ENCODE measurements at regions not wholly inside any gene's neighbourhood (a gene's known extent, or its start where the extent isn't known, plus 50 kb on each side); places are given as distances from the start of the nearest gene placed in this dataset.
"Not testable (repeated sequence)": the region's sequence is repeated elsewhere in the genome, so short reads cannot be mapped to it uniquely, and the experiment has no call there.

GRCh38 chr6:56802584-56802983 lies 152.3 kb upstream of the BEND6 start:
- DNase-seq, result peak; percentile 87 to 91

- DNase-seq, result no peak
Observed at GRCh38 chr6:56799989-56800388, 154.9 kb upstream of the BEND6 start.

DNA sequence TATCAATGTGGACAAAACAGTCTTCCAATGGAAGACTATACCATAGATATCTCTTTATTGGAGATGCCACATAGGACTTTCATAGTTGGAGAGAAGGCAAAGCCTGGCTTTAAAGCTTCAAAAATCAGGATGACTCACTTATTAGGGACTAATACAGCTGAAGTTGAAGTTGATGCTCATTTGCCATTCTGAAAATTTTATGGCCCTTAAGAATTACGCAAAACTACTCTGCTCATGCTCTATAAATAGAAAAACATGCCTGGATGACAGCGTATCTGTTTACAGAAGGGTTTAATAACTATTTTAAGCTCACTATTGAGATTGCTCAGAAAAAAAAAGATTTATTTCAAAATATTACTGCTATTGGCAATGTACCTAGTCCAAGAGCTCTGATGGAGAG lies 155.5 kb upstream of the DST start:
- no peak for DNase-seq

- no peak for DNase-seq
Observed at GRCh38 chr6:56796196-56796532, 153.5 kb upstream of the DST start.

DNA sequence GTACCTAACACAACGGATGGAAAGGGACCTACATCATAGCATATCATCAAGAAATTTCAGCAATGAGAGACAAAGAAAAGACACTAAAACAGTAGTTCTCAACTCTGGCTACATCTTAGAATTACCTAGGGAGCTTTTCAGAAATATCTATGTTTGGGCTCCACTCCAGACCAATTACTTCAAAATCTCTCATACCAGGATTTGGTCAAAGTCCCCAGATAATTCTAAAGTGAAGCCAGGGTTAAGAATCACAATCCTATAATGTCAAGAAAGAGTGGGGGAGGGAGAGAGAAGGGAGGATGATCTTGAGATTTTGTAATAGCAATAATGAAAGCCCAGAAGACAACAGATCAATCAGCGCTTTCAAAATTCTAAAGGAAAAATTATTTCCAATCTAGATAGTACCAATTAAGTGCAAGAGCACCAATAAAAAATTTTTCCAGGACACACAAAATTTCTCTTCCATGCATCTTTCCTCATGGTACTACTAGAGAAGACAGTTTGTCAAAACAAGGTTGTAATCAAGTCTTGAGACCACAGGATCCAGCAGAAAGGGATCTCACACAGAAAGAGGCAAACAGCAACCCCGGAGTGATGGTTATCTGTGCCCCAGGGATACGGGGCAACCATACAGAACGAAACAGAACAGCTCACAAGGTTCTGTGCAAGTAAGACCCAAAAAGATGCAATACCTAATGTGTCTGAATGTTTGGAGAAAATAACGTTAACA lies 152.9 kb upstream of the DST start:
- DNase-seq, result no peak

GRCh38 chr6:56794421-56794820 lies 151.7 kb upstream of the DST start:
- DNase-seq, result no peak

DNA sequence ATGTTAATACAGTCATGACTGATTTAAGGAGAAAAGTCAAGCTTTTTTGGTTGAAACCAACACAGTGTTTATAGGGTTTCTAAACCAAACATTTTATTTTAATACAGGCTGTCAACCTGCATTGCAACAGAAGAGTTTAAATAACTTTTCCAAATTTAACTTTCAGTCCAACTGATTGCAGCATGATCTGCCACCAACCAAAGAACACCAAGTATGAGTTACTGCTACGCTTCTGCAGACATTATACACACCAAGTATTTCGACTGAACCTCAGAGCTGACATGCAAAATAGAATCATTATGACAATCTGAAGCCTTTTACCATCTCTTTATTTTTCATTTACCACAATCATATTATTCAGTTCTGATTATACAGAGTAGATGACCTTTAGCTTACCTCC lies 151.2 kb upstream of the DST start:
- no peak for DNase-seq

DNA sequence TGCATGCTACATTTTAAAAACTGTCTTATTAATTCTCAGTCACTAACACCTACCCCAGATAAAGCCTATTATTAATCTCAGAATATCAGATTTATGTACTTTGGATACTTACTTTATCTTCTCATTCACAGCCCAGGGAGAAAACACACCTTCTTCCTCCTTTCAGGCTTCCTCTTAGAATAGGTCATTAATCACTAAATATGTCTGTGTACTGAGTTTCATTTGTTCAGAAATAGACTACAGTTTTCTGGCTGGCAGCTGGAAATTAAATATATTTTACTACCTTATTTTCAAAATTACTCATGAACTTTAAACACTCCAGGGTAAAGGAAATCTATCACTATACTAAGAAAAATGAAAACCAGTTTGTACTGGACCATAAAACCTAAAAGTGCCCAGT lies 147.7 kb upstream of the DST start:
- DNase-seq, result no peak

DNA sequence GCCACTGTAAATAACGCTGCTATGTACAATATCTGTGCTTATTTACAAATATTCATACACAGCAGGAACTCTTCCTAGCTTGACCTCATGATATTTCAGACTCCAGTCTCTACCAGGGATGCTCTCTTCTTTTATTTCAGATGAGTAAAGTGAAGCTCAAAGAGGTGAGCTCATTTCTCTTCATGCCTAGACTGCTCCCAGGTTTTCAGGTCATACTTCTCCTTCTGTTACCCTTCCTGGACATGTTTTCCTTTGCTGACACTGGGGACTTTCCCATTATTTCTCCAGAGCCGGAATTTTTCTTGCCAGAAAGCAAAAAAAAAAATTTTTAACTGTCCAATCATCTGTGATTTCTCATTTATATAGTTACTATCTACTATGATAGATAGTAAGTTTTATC lies 147.2 kb upstream of the DST start:
- no peak for DNase-seq

DNA sequence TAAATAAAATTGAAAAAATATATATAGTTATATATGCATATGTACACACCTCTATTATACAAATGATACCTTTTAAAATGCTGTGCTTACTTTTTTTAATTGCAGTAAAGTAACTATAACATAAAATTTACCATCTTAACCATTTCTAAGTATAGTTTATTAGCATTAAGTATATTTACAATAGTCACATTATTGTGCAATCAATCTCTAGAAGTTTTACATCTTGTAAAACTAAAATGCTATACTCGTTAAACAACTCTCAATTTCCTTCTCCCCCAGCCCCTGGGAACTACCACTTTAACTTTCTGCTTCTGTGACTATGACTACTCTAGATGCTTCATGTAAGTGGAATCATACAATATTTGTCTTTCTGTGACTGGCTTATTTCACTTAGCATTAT lies 146.7 kb upstream of the DST start:
- no peak for DNase-seq

DNA sequence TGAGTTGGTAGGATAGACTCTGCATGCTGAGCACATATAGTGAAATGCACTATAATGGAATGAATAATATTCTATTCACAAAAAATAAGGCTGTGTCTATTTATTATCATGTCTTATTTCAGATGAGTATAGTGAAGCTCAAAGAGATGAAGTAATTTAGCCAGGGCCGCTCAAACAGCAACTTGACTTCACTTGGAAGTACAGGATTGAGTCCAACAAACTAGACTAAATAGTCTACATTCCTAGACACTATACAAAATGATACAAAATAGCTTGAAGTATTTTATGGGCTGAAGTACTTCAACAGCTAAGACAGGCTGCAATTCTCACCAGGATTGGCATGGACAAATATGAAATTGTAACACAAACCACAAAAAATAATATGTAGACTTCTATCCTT lies 144.5 kb upstream of the DST start:
- DNase-seq, result no peak

DNA sequence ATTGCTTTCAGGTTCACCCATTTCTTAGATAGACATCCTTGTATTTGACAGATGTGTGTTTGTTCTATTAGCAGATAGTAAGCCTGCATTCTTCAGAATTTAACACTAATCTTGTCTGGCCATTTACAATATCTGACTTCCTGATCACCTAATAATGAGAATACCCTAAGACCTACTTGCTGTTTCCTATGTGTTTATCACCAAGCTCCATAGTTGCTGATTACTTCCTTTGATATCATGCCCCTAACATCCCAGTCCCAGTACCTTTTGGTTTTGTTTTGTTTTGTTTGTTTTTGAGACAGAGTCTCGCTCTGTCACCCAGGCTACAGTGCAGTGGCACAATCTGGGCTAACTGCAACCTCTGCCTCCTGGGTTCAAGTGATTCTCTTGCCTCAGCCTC lies 143.6 kb upstream of the DST start:
- no peak for DNase-seq

GRCh38 chr6:56785536-56785935 lies 142.8 kb upstream of the DST start:
- DNase-seq, result not testable (repeated sequence)

- not testable (repeated sequence) for DNase-seq
Observed at GRCh38 chr6:56780109-56780508, 137.4 kb upstream of the DST start.

DNA sequence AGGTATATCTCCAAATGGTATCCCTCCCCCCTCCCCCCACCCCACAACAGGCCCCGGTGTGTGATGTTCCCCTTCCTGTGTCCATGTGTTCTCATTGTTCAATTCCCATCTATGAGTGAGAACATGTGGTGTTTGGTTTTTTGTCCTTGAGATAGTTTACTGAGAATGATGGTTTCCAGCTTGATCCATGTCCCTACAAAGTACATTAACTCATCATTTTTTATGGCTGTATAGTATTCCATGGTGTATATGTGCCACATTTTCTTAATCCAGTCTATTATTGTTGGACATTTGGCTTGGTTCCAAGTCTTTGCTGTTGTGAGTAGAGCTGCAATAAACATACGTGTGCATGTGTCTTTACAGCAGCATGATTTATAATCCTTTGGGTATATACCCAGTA lies 135.8 kb upstream of the DST start:
- not testable (repeated sequence) for DNase-seq

- DNase-seq, result no peak
Observed at GRCh38 chr6:56775498-56776166, 132.9 kb upstream of the DST start.

GRCh38 chr6:56772737-56773184 lies 130.1 kb upstream of the DST start:
- DNase-seq, result no peak

DNA sequence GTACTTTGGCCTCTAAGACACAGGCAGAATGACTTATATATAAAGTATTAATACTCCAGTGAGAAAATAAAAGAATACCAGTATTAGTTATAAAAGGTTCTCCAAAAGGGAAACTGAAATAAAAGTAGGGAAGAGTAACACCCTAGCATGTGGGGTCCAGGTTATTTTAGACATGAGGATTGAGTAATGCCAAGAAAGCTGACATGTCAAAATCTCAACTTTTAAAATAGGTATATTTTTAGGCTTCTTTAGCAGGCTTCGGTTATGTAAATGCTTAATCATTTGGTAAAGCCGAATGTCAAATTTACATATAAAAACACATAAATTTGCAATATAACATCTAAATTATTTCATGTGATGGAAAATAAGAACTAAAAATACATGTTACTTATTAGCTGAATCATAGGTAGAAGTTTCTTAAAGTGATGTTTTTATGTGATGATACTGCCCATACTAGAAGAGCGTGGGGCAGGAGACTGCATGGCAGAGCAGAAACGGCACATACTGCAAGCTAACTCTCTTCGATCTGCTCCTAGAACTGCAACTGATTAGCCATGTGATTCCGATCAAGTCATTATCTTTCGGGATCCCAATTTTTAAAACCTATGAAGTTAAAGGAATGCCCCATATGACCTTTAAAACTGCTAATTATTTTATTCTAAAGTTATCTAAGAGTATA lies 129.4 kb upstream of the DST start:
- no peak for DNase-seq

DNA sequence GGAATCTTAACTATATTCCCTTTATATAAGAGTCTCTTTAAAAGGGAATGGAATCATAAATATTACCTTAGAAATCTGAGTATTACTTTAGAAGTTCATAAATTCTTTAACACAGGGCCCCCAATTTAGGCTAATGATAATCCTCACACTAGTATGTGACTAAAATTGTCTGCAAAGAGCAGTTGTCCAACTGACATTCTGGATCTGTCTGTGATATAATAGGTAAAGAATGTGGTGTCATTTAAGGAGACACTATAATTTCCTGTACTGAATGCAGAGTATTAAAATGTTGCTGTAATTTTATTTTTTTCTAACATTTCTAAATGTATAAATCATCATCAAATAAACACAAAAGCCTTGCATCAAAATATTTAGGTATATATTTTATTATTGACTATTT lies 128.5 kb upstream of the DST start:
- DNase-seq, result no peak

GRCh38 chr6:56770011-56770520 lies 127.4 kb upstream of the DST start:
- no peak for DNase-seq

DNA sequence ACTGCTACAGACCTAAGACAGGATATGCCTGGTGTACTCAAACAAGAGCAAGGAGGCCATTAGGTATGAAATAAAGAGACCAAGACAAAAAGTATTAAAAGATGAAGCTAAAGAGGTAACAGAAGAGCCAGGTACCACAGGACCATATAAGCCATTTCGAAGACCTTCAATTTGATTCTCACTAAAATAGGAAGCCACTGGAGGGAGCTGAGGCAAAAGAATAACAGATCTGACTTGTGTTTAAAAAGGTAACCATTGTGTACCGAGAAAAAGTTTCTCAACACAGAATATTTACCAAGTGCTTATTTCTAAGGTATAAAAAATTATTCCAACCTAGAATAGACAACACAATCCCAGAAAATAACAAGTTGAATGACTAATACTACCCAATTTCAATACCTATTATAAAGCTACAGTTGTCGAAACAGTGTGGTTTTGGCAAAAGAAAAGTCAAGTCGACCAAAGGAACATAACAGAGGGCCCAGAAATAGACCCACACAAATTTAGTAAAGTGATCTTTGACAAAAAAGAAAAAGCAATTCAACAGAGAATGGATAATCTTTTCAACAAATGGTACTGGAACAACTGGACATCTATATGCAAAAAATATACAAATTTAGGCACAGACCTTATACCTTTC lies 125.3 kb upstream of the DST start:
- no peak for DNase-seq

DNA sequence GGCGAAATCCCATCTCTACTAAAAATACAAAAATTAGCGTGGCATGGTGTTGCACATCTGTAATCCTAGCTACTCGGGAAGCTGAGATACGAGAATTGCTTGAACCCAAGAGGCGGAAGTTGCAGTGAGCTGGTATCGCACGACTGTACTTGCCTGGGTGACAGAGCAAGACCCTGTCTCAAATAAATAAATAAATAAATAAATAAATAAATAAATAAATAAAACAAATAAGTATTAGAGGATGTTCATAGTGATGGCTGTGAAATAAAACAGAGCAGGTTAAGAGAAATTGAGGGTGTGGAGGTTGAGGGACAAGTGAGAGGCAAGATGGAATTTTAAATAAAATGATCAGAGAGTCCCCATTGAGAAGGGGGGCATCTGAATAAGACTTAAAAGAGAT lies 124.7 kb upstream of the DST start:
- DNase-seq, result no peak

GRCh38 chr6:56766806-56767178 lies 124.1 kb upstream of the DST start:
- no peak for DNase-seq

Measured in SHP77 (cell line).